BLaER1 (cell line): ENCODE measurements at regions not wholly inside any gene's neighbourhood (a gene's known extent, or its start where the extent isn't known, plus 50 kb on each side); places are given as distances from the start of the nearest gene placed in this dataset.

Experiments used
- H3K27ac ChIP-seq: shearing (Covaris generic); formaldehyde crosslinking; 2 replicates; pipeline ENCODE4 v1.8.1; 2022
- H3K27me3 ChIP-seq: shearing (Covaris generic); formaldehyde crosslinking; 2 replicates; pipeline ENCODE4 v1.8.1; 2022
- H3K36me3 ChIP-seq: shearing (Covaris generic); formaldehyde crosslinking; 2 replicates; pipeline ENCODE4 v1.8.1; 2022
- H3K4me1 ChIP-seq: shearing (Covaris generic); formaldehyde crosslinking; 2 replicates; pipeline ENCODE4 v1.8.1; 2022
- H3K4me2 ChIP-seq: shearing (Covaris generic); formaldehyde crosslinking; 2 replicates; pipeline ENCODE4 v1.8.1; 2022
- H3K4me3 ChIP-seq: shearing (Covaris generic); formaldehyde crosslinking; 2 replicates; pipeline ENCODE4 v1.8.1; 2022
- H3K9ac ChIP-seq: shearing (Covaris generic); formaldehyde crosslinking; 2 replicates; pipeline ENCODE4 v1.8.1; 2022
- H3K9me3 ChIP-seq: shearing (Covaris generic); formaldehyde crosslinking; 2 replicates; pipeline ENCODE4 v1.8.1; 2022
- H4K20me1 ChIP-seq: shearing (Covaris generic); formaldehyde crosslinking; 2 replicates; pipeline ENCODE4 v1.8.1; 2022
- Cebpa-rat ChIP-seq: shearing (Covaris generic); IDR thresholded peaks from 2 replicates; pipeline ENCODE4 v1.8.1; 2022

DNA sequence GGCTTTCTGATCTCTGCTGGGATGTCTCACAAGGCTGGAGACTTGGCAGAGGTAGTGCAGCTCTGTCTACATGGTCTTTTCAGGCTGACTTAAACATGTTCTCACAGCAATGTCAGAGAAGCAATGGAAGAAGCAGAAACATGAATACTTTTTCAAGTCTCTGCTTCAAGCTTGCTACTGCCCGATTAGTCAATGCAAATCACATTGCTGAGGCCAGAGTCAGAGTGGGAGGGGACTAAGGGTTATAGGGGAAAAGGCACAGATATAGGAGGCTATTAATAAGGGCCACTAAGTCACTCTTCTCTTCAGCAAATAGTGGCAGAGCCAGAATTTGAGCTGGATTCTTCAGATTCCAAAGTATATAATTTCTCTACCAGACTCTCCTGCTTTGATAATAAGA lies 390.5 kb downstream of the TMEM135 start:
- H3K9ac ChIP-seq: no peak overlapping the region
- TF ChIP-seq Cebpa-rat: no peak

GRCh38 chr11:87425943-87426342 lies 388.2 kb downstream of the TMEM135 start:
- Histone ChIP-seq H4K20me1 (no peaks in the 10 kb centered on the region), H3K36me3 (no peaks in the 10 kb centered on the region), H3K9ac (no peak overlapping the region), H3K4me2 (no peak overlapping the region), H3K9me3 (no peaks in the 10 kb centered on the region), H3K27me3 (no peaks in the 10 kb centered on the region), H3K27ac (no peak overlapping the region), H3K4me3 (no peak overlapping the region), H3K4me1 (no peaks in the 10 kb centered on the region)
- TF ChIP-seq Cebpa-rat: no peak

More for the DNA sequence above, 390.5 kb downstream of the TMEM135 start:
- Histone ChIP-seq H4K20me1 (no peaks in the 10 kb centered on the region), H3K4me2 (no peak overlapping the region), H3K36me3 (no peaks in the 10 kb centered on the region), H3K27ac (no peak overlapping the region), H3K4me3 (no peak overlapping the region), H3K9me3 (no peaks in the 10 kb centered on the region), H3K4me1 (no peaks in the 10 kb centered on the region), H3K27me3 (no peaks in the 10 kb centered on the region)

DNA sequence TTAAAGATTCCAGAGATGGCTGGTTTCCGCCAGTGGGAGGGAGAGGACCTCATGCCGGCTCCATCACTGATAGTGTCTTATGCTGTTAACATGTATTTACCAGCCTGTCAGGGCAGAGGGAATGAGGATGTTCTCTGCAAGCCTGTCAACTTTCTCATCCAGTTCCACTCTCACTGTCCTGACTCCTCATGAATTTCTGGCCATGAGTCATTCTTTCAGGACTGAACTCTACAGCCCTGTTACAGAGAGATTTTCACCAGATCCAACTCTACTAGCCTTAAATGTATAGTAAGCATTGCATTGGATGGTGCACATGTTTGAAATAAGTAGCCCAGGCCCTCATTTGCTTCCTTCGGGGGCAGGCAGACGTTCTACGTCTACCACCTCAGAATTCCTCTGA lies 387.7 kb downstream of the TMEM135 start:
- no peaks in the 10 kb centered on the region for H3K9me3 ChIP-seq
- H4K20me1 ChIP-seq: no peaks in the 10 kb centered on the region
- H3K27me3 ChIP-seq: no peaks in the 10 kb centered on the region
- no peak for TF ChIP-seq Cebpa-rat
- no peaks in the 10 kb centered on the region for H3K36me3 ChIP-seq
- no peak overlapping the region for H3K4me3 ChIP-seq
- H3K9ac ChIP-seq: no peak overlapping the region
- no peak overlapping the region for H3K27ac ChIP-seq
- H3K4me1 ChIP-seq: no peaks in the 10 kb centered on the region
- no peak overlapping the region for H3K4me2 ChIP-seq

- Histone ChIP-seq H4K20me1 (no peaks in the 10 kb centered on the region), H3K27ac (no peak overlapping the region), H3K27me3 (no peaks in the 10 kb centered on the region), H3K9ac (no peak overlapping the region), H3K4me3 (no peak overlapping the region), H3K9me3 (no peaks in the 10 kb centered on the region), H3K36me3 (no peaks in the 10 kb centered on the region), H3K4me2 (no peak overlapping the region), H3K4me1 (no peaks in the 10 kb centered on the region)
- TF ChIP-seq Cebpa-rat: no peak
These were observed 385.4 kb downstream of the TMEM135 start for GRCh38 chr11:87423161-87423560.

GRCh38 chr11:87422566-87422965 lies 384.8 kb downstream of the TMEM135 start:
- H3K4me1 ChIP-seq: no peaks in the 10 kb centered on the region
- no peak overlapping the region for H3K4me3 ChIP-seq
- no peaks in the 10 kb centered on the region for H3K9me3 ChIP-seq
- no peak overlapping the region for H3K4me2 ChIP-seq
- no peak for TF ChIP-seq Cebpa-rat
- H3K27ac ChIP-seq: no peak overlapping the region
- H3K36me3 ChIP-seq: no peaks in the 10 kb centered on the region
- H4K20me1 ChIP-seq: no peaks in the 10 kb centered on the region
- no peak overlapping the region for H3K9ac ChIP-seq
- no peaks in the 10 kb centered on the region for H3K27me3 ChIP-seq

GRCh38 chr11:87421422-87421821 lies 383.7 kb downstream of the TMEM135 start:
- no peaks in the 10 kb centered on the region for H3K4me1 ChIP-seq
- H3K9ac ChIP-seq: no peak overlapping the region
- no peak for TF ChIP-seq Cebpa-rat
- no peaks in the 10 kb centered on the region for H3K27me3 ChIP-seq
- H3K36me3 ChIP-seq: no peaks in the 10 kb centered on the region
- no peaks in the 10 kb centered on the region for H3K9me3 ChIP-seq
- no peak overlapping the region for H3K27ac ChIP-seq
- H3K4me3 ChIP-seq: no peak overlapping the region
- no peak overlapping the region for H3K4me2 ChIP-seq
- no peaks in the 10 kb centered on the region for H4K20me1 ChIP-seq

- no peak for TF ChIP-seq Cebpa-rat
- no peaks in the 10 kb centered on the region for H4K20me1 ChIP-seq
- no peaks in the 10 kb centered on the region for H3K4me1 ChIP-seq
- no peaks in the 10 kb centered on the region for H3K36me3 ChIP-seq
- no peak overlapping the region for H3K4me3 ChIP-seq
- no peak overlapping the region for H3K27ac ChIP-seq
- H3K27me3 ChIP-seq: no peaks in the 10 kb centered on the region
- no peaks in the 10 kb centered on the region for H3K9me3 ChIP-seq
- no peak overlapping the region for H3K4me2 ChIP-seq
- no peak overlapping the region for H3K9ac ChIP-seq
These were observed 380.2 kb downstream of the TMEM135 start for GRCh38 chr11:87417951-87418350.

GRCh38 chr11:87405843-87406242 lies 368.1 kb downstream of the TMEM135 start:
- Histone ChIP-seq H3K27ac (no peak overlapping the region), H3K9me3 (no peaks in the 10 kb centered on the region), H3K4me1 (no peaks in the 10 kb centered on the region), H3K4me3 (no peak overlapping the region), H3K27me3 (no peaks in the 10 kb centered on the region), H3K36me3 (no peaks in the 10 kb centered on the region), H3K4me2 (no peak overlapping the region), H3K9ac (no peak overlapping the region), H4K20me1 (no peaks in the 10 kb centered on the region)
- TF ChIP-seq Cebpa-rat: no peak

DNA sequence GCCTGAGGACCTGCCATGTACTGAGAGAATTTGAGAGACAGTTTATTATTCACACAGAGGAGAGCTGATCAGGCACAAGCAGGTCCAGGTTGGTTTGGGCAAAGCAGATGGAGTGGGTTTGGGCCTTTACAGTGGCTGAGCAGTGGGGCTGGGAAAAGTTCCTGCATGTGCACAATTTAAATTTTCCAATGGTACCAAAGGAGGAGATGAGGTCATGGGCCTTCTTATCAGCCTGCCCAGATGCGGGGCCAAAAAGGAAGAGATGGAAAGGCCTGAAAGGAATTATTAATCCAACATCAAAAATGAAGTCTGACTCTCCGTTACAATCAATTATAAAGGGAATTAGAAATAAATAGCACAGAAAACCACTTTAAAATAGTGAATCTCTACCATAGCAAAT lies 367.6 kb downstream of the TMEM135 start:
- H3K9ac ChIP-seq: no peak overlapping the region
- H3K9me3 ChIP-seq: no peaks in the 10 kb centered on the region
- H3K27me3 ChIP-seq: no peaks in the 10 kb centered on the region
- H3K4me1 ChIP-seq: no peaks in the 10 kb centered on the region
- H3K27ac ChIP-seq: no peak overlapping the region
- H3K4me3 ChIP-seq: no peak overlapping the region
- H3K36me3 ChIP-seq: no peaks in the 10 kb centered on the region
- no peak overlapping the region for H3K4me2 ChIP-seq
- no peaks in the 10 kb centered on the region for H4K20me1 ChIP-seq
- no peak for TF ChIP-seq Cebpa-rat

- H3K9ac ChIP-seq: no peak overlapping the region
- no peaks in the 10 kb centered on the region for H3K9me3 ChIP-seq
- no peak overlapping the region for H3K4me2 ChIP-seq
- no peaks in the 10 kb centered on the region for H3K36me3 ChIP-seq
- H3K4me3 ChIP-seq: no peak overlapping the region
- H3K27me3 ChIP-seq: no peaks in the 10 kb centered on the region
- no peaks in the 10 kb centered on the region for H3K4me1 ChIP-seq
- H4K20me1 ChIP-seq: no peaks in the 10 kb centered on the region
- H3K27ac ChIP-seq: no peak overlapping the region
- TF ChIP-seq Cebpa-rat: no peak
These were observed 363.9 kb downstream of the TMEM135 start for GRCh38 chr11:87401653-87402052.

DNA sequence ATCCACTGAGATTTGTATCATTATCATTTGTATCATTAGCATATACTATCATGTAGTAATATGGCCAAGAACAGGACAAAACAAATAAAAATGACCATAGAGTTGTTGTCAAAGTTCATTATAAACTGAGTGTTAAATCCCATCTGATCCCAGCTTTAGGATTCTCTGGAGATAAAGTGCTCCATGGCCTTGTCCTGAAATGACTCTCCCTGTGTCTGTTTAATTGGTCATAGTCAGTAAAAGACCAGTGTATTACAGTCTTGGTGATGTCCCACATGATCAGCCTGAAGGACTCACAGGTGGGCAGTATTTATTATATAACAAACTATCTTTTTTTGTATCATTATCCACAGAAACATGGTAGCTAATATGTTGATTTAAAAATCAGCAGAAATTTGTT lies 361.6 kb downstream of the TMEM135 start:
- Histone ChIP-seq H3K4me2 (no peak overlapping the region), H3K9ac (no peak overlapping the region), H3K4me3 (no peak overlapping the region), H3K27me3 (no peaks in the 10 kb centered on the region), H3K27ac (no peak overlapping the region), H3K4me1 (no peaks in the 10 kb centered on the region), H4K20me1 (no peaks in the 10 kb centered on the region), H3K36me3 (no peaks in the 10 kb centered on the region), H3K9me3 (no peaks in the 10 kb centered on the region)
- TF ChIP-seq Cebpa-rat: no peak
